LNCAP (cell line): ENCODE measurements at regions not wholly inside any gene's neighbourhood (a gene's known extent, or its start where the extent isn't known, plus 50 kb on each side); places are given as distances from the start of the nearest gene placed in this dataset.

Experiments
- TF ChIP-seq, protein P1 (sequence below): fragments of 450-650 bp; IDR thresholded peaks from 2 replicates; pipeline ENCODE4 v1.5.1; 2017; ENCODE audit warnings: mild to moderate bottlenecking

- TF ChIP-seq, protein P1, sequence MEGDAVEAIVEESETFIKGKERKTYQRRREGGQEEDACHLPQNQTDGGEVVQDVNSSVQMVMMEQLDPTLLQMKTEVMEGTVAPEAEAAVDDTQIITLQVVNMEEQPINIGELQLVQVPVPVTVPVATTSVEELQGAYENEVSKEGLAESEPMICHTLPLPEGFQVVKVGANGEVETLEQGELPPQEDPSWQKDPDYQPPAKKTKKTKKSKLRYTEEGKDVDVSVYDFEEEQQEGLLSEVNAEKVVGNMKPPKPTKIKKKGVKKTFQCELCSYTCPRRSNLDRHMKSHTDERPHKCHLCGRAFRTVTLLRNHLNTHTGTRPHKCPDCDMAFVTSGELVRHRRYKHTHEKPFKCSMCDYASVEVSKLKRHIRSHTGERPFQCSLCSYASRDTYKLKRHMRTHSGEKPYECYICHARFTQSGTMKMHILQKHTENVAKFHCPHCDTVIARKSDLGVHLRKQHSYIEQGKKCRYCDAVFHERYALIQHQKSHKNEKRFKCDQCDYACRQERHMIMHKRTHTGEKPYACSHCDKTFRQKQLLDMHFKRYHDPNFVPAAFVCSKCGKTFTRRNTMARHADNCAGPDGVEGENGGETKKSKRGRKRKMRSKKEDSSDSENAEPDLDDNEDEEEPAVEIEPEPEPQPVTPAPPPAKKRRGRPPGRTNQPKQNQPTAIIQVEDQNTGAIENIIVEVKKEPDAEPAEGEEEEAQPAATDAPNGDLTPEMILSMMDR: no peak
These were observed 133.8 kb upstream of the MEF2C start for GRCh38 chr5:89016741-89017303.

- TF ChIP-seq, protein P1: no peak
These were observed 132.4 kb upstream of the MEF2C start for GRCh38 chr5:89015409-89015808.

- TF ChIP-seq, protein P1: no peak
These were observed 129.1 kb upstream of the MEF2C start for GRCh38 chr5:89011778-89012711.

GRCh38 chr5:89010512-89010911 lies 127.5 kb upstream of the MEF2C start:
- TF ChIP-seq, protein P1: no peak

GRCh38 chr5:89008291-89008690 lies 125.3 kb upstream of the MEF2C start:
- TF ChIP-seq, protein P1: no peak

DNA sequence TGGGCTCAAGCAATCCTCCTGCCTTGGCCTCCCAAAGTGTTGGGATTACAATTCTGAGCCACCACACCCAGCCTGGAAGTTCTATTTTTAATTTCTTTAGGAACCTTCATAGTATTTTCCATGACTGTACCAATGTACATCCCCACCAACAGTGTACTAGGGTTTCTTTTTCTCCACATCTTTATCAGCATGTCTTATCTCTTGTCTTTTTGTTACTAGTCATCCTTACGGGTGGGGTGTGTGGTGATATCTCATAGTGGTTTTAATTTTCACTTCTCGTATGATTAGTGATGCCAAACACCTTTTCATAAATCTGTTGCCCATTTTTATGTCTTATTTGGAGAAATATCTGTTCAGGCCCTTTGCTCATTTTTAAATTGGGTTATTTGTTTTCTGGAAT lies 123.0 kb upstream of the MEF2C start:
- TF ChIP-seq, protein P1: no peak

DNA sequence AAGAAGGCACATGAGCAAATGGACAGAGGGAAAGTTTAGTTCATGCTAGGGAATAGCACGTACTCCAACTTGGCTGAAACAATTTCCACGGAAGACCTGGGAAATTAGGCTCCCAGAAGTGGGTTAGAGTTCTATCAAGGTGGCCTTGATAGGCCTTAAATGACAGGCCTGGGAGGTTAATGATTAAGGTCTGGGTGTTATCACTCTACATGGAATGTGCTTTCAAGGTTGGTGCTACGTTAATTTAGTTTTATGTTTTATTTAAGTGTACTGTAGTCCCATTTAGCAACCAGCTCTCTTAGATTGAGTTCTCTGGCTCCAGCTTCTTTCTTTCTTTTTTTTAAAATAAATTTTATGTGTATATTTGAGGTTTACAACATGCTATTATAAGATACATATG lies 121.4 kb upstream of the MEF2C start:
- TF ChIP-seq, protein P1: no peak
